GDM1 (cell line): ENCODE measurements at regions not wholly inside any gene's neighbourhood (a gene's known extent, or its start where the extent isn't known, plus 50 kb on each side); places are given as distances from the start of the nearest gene placed in this dataset.

ENCODE experiments used
- DNase-seq: peaks from one replicate; lab custom pipeline; 2025; lab: John Stamatoyannopoulos, UW

- no peak for DNase-seq
These were observed 326.4 kb upstream of the NOCT start for GRCh38 chr4:138689187-138689586.

DNA sequence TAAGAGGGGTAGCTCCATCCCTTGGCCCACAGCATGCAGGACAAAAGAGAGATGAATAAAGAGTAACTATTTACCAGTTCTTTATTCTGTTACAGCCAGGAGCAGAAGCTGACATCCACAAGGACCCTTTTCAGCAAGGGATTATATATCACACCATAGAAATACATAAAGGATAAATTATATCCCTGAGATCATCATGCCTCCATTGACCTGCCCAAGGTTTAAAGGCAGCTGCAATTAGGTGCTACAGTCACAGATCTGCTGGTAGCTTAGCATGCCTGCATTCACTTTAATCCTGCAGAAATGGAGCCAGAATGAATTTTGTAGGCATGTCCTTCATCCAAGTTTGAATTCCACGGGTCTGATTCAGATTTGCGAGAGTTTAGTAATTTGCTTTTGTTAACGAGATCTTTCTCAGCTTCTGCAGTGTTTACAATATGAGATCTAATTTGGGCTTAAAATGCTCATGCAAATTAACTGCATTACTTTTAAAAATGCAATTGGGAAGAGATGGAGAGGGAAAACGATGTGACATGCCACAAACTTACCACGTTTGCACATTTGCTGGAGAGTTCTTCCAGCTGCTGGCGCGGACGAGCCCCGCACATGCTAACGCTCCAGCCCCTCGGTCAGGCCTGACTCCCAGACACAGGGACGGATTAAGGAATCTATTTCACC is 327.0 kb upstream of the NOCT start:
- no peak for DNase-seq

GRCh38 chr4:138686106-138686835 is 329.3 kb upstream of the NOCT start:
- no peak for DNase-seq

DNA sequence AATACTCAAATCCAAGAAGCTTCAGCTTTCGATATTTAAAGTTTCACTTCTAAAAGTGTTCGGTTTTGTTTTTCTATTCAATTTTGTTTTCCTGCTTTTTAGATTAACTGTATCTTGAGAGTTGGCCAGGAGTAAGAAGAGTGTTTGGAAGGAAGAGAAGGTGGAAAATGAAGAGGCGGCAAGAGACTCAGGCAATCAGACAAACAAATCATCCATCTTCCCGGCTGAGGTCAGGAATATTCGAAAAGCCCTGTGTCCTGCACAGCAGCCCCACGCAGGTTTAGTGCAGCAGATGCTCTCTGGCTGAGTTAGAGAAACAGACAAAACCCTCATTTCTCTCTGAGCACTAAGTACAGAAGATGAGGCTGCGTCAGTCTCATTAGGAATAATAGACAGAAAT is 330.3 kb upstream of the NOCT start:
- DNase-seq = no peak

GRCh38 chr4:138680989-138681604 is 334.5 kb upstream of the NOCT start:
- peak; percentile 13 for DNase-seq

- DNase-seq = no peak
These were observed 335.3 kb upstream of the NOCT start for GRCh38 chr4:138680256-138680655.

DNA sequence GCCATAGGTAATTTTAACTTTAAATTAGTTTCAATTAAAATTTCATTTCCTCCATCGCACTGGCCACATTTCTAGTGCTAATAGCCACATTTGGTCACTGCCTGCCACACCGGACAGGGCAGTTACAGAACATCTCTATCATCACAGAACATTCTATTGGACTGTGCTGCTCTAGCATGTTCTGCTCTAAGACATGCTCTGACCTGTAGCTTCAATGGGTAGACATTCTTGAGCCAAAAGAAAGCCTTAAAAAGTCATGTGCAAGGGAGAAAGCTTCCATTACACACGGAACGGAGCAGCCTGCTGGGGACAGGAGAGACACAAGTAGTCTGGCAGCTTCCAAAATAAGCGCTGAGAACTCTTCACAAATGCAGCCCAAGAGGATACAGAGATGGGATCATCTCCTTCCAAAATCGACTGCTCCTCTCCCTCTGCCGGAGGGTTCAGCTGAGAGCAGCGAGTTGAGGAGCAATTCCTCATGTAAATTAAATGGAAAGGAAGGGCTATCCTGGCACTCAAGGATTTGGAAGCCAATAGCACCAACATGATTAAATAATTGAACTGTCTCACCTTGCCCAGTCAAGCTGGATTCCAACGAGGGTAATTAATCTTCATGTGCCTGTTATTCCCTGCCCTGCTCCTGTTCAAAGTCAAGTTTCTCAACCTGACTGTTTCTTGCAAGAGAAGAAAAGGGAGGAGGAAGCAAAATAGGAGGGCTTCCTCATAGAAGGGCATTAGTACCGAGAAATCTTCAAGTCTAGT is 336.4 kb upstream of the NOCT start:
- no peak for DNase-seq

DNA sequence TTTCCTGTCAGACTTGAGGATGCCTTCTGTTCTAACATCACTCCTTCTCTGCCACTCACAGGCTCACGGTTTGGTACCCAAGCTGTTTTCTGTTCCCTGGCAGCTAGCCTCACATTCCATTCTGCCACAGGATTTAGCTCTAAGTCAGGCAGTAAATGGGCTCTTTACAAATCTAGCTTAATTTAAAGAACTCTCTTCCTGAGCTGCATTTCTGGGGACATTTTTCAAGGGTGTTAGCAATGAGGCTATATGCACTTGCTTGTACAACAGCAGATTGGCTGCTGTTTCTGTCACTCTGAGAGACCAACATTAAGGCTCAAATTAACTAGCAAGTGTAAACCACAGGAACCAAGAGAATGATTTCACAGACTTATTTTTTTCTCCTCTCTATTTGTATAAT is 337.8 kb upstream of the NOCT start:
- no peak for DNase-seq

GRCh38 chr4:138677212-138677611 is 338.4 kb upstream of the NOCT start:
- no peak for DNase-seq

DNA sequence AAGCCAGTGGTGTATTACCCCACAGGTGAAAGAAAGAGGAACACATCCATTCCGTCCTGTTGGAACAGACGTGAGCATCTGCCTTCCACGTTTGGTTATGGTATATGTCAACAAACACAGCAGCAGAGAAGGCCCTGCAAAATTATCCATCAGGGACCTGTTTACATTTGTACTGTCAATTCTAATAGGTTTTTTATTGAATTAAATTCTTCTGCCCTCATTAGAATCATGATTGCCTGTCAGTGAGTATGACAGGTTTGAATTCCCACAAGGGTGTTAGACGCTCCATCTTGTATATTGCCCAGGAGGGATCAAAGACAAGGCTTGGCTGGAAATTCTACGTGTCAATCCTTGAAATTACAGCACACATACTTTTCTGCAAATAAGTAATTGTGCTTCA is 339.9 kb upstream of the NOCT start:
- no peak for DNase-seq

DNA sequence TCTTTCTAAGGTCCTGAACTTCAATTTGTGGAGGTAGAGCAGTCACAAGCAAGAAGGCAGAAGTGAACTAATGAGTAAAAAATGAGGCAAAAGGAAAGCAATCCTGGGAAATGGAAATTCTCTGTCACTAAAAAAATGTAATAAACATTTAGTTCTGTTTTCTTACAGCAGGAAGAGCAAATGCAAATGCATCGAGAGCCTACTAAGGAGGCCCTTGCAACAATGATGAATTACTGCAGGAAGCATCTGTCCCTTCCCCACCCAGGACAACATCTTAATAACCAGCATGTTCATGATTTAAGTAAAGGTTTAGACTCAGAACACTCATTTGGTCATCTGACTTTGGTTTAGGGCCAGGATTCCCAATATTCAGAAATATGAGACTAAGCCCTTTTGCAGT is 341.4 kb upstream of the NOCT start:
- DNase-seq = no peak

- no peak for DNase-seq
These were observed 342.5 kb upstream of the NOCT start for GRCh38 chr4:138673053-138673452.

DNA sequence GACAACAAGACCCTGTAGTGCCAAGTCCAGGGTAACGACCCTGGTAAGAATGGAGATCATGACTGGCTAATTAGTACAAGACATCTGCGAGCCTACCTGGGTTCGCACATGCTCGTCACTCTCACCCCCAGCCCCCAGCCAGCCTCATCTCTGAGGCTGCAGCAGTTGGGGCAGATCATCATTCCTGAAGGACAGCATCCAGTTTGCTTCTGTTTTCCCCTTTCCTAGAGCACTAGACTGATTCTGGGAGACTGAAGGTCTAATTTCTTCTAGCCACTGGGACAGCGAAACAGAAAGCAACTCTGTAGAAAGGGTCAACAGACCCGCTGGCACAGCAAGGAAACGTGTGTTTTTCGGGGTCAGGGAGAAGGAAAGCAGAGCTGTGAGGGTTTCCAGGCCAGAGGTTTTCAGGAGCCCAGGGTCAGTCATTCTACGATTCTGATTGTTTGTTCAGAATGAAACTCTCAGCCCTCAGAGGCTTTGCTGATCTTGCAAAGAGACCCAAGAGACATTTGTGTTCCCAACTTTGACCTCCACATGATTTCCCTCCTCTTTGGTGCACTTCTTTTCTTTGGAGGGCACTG is 343.1 kb upstream of the NOCT start:
- DNase-seq = no peak

- DNase-seq = no peak
These were observed 343.9 kb upstream of the NOCT start for GRCh38 chr4:138671606-138672084.

DNA sequence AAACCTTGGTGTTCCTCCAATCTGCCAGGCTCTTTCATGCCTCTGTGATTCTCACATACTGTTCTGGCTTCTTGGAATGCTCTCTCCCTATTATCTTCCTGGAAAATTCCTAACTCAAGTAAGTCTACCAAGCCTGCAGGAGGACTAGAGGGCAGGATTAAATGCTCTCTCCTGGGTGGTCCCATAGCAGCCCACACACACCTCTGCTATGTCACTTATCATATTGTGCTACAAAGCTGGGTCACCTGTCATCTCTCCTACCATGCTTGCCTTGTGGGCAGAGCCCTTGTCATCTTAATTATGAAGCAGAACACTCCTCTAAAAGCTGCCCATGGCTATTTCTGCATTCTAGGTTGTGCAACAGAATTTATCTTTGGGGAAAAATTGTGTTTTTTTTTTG is 344.5 kb upstream of the NOCT start:
- no peak for DNase-seq

DNA sequence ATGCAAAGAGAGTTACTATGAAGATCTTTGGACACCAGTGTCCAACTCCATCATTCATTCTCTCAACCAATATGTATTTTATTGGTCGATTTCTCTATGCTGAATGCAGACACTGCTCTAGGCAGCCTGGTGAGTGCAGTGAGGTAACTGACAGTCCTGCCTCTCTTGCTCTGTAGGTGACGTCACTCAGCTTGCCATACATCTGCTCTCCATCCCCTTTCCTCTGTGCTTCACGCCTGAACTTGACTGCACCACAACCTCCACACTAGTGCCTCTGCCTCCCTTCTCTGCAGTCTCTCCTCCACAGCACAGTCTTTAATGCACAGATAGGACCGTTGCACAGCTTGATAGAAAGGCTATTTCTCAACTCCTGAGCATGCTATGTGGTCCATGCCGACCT is 344.9 kb upstream of the NOCT start:
- no peak for DNase-seq

GRCh38 chr4:138669479-138670315 is 345.9 kb upstream of the NOCT start:
- DNase-seq = no peak

GRCh38 chr4:138668309-138668708 is 347.3 kb upstream of the NOCT start:
- no peak for DNase-seq

DNA sequence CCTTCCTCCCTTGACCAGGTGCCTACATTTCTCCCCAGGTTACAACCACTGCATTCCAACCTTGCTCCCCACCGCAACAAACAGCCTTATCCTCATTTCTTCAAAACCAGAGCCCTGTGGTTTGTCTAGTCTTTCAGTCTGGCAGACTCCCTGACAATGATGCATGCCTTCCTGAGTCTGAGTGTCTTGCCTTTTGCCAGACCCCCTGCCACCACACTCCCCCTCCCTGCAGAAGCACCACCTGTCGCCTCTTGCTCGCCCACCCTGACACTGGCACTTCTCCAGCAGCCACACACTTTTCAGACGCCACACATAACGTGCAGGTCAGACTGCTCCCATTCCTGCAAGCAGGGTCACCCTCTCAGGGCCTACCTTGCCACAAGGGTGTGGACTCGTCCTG is 349.2 kb upstream of the NOCT start:
- no peak for DNase-seq

- DNase-seq = no peak
These were observed 349.7 kb upstream of the NOCT start for GRCh38 chr4:138665851-138666250.

DNA sequence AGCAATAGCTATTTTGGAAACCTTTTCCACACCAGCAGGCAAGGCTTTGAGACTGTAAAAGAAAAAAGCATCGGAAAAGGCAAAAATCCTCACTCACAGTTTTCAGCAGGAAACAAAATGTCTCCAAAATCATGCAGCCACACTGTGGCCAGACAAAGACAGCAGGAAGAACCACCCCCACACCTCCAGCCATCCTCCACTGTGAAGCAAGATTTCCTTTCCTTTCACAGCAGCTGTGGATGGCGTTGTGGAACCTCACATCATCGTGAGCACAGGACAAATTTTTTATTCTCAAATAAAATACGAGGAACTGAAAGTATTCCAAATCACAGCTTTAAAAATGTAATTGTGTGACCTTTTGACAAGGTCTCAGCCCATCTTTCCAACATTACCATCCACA is 351.7 kb upstream of the NOCT start:
- no peak for DNase-seq
